SK-N-SH (cell line): ENCODE measurements at regions not wholly inside any gene's neighbourhood (a gene's known extent, or its start where the extent isn't known, plus 50 kb on each side); places are given as distances from the start of the nearest gene placed in this dataset.

Source experiments
- CTCF ChIA-PET: fragments of 300-600, 350-600 bp; formaldehyde crosslinking; extraction: SDS; loops from one replicate; lab custom pipeline; 2021; lab: Yijun Ruan, JAX
- POLR2A ChIA-PET: fragments of 350-600 bp; sonication (Branson Sonifier 250); formaldehyde crosslinking; extraction: SDS; loops from one replicate; lab custom pipeline; 2020; ENCODE audit warnings: antibody characterized with exemption, inconsistent platforms; lab: Yijun Ruan, JAX
- DNase-seq: peaks from one replicate; pipeline ENCODE4 v3.0.0; 2012
- H2AFZ ChIP-seq: fragments of 200-600 bp; sonication (generic); 2 replicates; pipeline ENCODE4 v1.8.1; 2016; ENCODE audit warnings: antibody characterized with exemption, mild to moderate bottlenecking, low read depth
- H3F3A ChIP-seq: fragments of 200-600 bp; sonication (generic); replicated peaks from 2 replicates; pipeline ENCODE3; 2016; ENCODE audit warnings: antibody characterized with exemption, mild to moderate bottlenecking; ENCODE audit not compliant: insufficient read depth
- H3K27ac ChIP-seq, 2 experiments: fragments of 200-500 bp in 1 of 2; fragments of 200-600 bp in 1 of 2; sonication (Bioruptor generic) in 1 of 2; sonication (generic), shearing (Covaris generic) in 1 of 2; 2 replicates each; pipeline versions ENCODE4 v1.5.1 to v1.6.1; 2014 to 2016; ENCODE audit warnings: low read depth in 2 of 2, inconsistent platforms in 1 of 2, low read length in 1 of 2, mild to moderate bottlenecking in 1 of 2, mixed read lengths in 1 of 2
- H3K27me3 ChIP-seq: fragments of 200-600 bp; sonication (generic), shearing (Covaris generic); 2 replicates; pipeline ENCODE4 v1.6.1; 2016; ENCODE audit warnings: mixed run types; ENCODE audit not compliant: insufficient read depth
- H3K36me3 ChIP-seq, 2 experiments: fragments of 200-500 bp in 1 of 2; fragments of 200-600 bp in 1 of 2; sonication (Bioruptor generic) in 1 of 2; sonication (generic) in 1 of 2; replicated peaks in 1 of 2; 2 replicates each; pipeline versions ENCODE3 to v1.5.1; 2014 to 2016; ENCODE audit warnings: low read length in 1 of 2, mild to moderate bottlenecking in 1 of 2; ENCODE audit not compliant: insufficient read depth in 2 of 2, control insufficient read depth in 1 of 2
- H3K4me1 ChIP-seq, 2 experiments: fragments of 200-500 bp in 1 of 2; fragments of 200-600 bp in 1 of 2; sonication (Bioruptor generic) in 1 of 2; sonication (generic), shearing (Covaris generic) in 1 of 2; 2 replicates each; pipeline versions ENCODE4 v1.5.1 to v1.6.1; 2014 to 2016; ENCODE audit warnings: low read depth in 1 of 2, low read length in 1 of 2, mixed run types in 1 of 2; ENCODE audit not compliant: insufficient read depth in 2 of 2, control insufficient read depth in 1 of 2
- H3K4me2 ChIP-seq: fragments of 200-600 bp; sonication (generic), shearing (Covaris generic); 2 replicates; pipeline ENCODE4 v1.6.1; 2017; ENCODE audit warnings: mixed run types
- H3K4me3 ChIP-seq, 2 experiments: fragments of 200-500 bp in 1 of 2; fragments of 200-600 bp in 1 of 2; sonication (Bioruptor generic) in 1 of 2; sonication (generic), shearing (Covaris generic) in 1 of 2; 2 replicates each; pipeline versions ENCODE4 v1.5.1 to v1.8.1; 2014 to 2016; ENCODE audit warnings: low read depth in 2 of 2, inconsistent platforms in 1 of 2, low read length in 1 of 2, mild to moderate bottlenecking in 1 of 2, mixed read lengths in 1 of 2, moderate library complexity in 1 of 2
- H3K79me2 ChIP-seq: fragments of 200-600 bp; sonication (generic); 2 replicates; pipeline ENCODE4 v1.8.1; 2017; ENCODE audit warnings: mild to moderate bottlenecking; ENCODE audit not compliant: insufficient read depth
- H3K9ac ChIP-seq: fragments of 200-600 bp; sonication (generic); 2 replicates; pipeline ENCODE4 v1.6.1; 2017; ENCODE audit warnings: mixed run types
- H3K9me2 ChIP-seq: fragments of 200-600 bp; sonication (generic); 2 replicates; pipeline ENCODE4 v1.6.1; 2017; ENCODE audit warnings: mixed run types
- H3K9me3 ChIP-seq: fragments of 200-600 bp; sonication (generic); 2 replicates; pipeline ENCODE4 v1.6.1; 2017; ENCODE audit warnings: mixed run types, mild to moderate bottlenecking, moderate library complexity
- H4K20me1 ChIP-seq: fragments of 200-600 bp; sonication (generic); 2 replicates; pipeline ENCODE4 v1.6.1; 2017; ENCODE audit warnings: mild to moderate bottlenecking, mixed run types; ENCODE audit not compliant: insufficient read depth
- MXI1 ChIP-seq: IDR thresholded peaks from 2 replicates; pipeline ENCODE4 v1.6.1; 2012; ENCODE audit warnings: mild to moderate bottlenecking, low read depth, low read length, improper control_type of control experiment
- NFIC ChIP-seq: IDR thresholded peaks from 2 replicates; pipeline ENCODE4 v1.4.0; 2012; ENCODE audit warnings: borderline replicate concordance
- NRF1 ChIP-seq: IDR thresholded peaks from 2 replicates; pipeline ENCODE4 v1.6.1; 2012; ENCODE audit warnings: low read depth, mild to moderate bottlenecking, low read length
- POLR2AphosphoS5 ChIP-seq: IDR thresholded peaks from 2 replicates; pipeline ENCODE4 v1.6.1; 2012; ENCODE audit warnings: low read depth, low read length
- RAD21 ChIP-seq: IDR thresholded peaks from 2 replicates; pipeline ENCODE4 v1.6.1; 2012; ENCODE audit warnings: mild to moderate bottlenecking, low read length
- RCOR1 ChIP-seq: fragments of 150-350 bp; IDR thresholded peaks from 2 replicates; pipeline ENCODE4 v1.6.1; 2017; ENCODE audit warnings: antibody characterized with exemption, low read length
- RXRA ChIP-seq: IDR thresholded peaks from 2 replicates; pipeline ENCODE4 v1.4.0; 2012; ENCODE audit warnings: low read depth, mild to moderate bottlenecking, borderline replicate concordance
- TCF12 ChIP-seq: IDR thresholded peaks from 2 replicates; pipeline ENCODE4 v1.4.0; 2012
- TEAD4 ChIP-seq: IDR thresholded peaks from 2 replicates; pipeline ENCODE4 v1.4.0; 2012; ENCODE audit warnings: mild to moderate bottlenecking, borderline replicate concordance; ENCODE audit not compliant: insufficient read depth
- WGBS: methylation state at CpG from one replicate; pipeline ENCODE4 v1.1.6; 2017; ENCODE audit warnings: low lambda C conversion rate; 5-methylcytosine and 5-hydroxymethylcytosine counted together
- TF ChIP-seq, protein P1 (sequence below): IDR thresholded peaks from 2 replicates; pipeline ENCODE4 v1.6.1; 2012; ENCODE audit warnings: mild to moderate bottlenecking, low read depth, low read length, moderate library complexity
- TF ChIP-seq, protein P2 (sequence below): IDR thresholded peaks from 2 replicates; pipeline ENCODE4 v1.4.0; 2012; ENCODE audit warnings: low read depth, borderline replicate concordance
- TF ChIP-seq, protein P3 (sequence below): IDR thresholded peaks from 2 replicates; pipeline ENCODE4 v1.4.0; 2012; ENCODE audit warnings: low read depth, borderline replicate concordance

DNA sequence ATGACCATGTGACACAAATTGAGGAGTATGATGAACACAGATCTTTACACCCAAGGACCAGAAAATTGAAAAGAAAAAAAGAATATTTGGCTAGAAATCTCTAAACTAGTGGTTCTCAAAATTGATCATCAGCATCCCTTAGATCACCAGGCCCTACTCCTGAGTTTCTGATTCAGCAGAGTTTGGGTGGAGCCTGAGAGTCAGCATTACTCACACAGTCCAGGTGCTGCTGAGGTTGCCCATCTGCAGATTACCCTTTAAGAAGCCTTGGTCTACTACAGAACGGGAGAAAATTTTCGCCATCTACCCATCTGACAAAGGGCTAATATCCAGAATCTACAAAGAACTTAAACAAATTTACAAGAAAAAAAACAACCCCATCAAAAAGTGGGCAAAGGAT is 182.8 kb downstream of the MOSPD2 start:
- H3K27me3 ChIP-seq, result no peaks in the 10 kb centered on the region
- H3K4me3 ChIP-seq, result no peak overlapping the region
- H2AFZ ChIP-seq, result no peak overlapping the region
- H3F3A ChIP-seq, result no peaks in the 10 kb centered on the region
- H4K20me1 ChIP-seq, result no peaks in the 10 kb centered on the region
- CTCF ChIA-PET, result no interaction called here
- H3K4me2 ChIP-seq, result no peak overlapping the region
- H3K4me1 ChIP-seq, result no peaks in the 10 kb centered on the region
- DNase-seq, result no peak
- no peaks in the 10 kb centered on the region for H3K36me3 ChIP-seq
- WGBS, result 13% methylated on average over 2 of the region's 2 CpGs
- no peak for TF ChIP-seq POLR2AphosphoS5
- TF ChIP-seq NRF1, result no peak
- TF ChIP-seq, protein P1, sequence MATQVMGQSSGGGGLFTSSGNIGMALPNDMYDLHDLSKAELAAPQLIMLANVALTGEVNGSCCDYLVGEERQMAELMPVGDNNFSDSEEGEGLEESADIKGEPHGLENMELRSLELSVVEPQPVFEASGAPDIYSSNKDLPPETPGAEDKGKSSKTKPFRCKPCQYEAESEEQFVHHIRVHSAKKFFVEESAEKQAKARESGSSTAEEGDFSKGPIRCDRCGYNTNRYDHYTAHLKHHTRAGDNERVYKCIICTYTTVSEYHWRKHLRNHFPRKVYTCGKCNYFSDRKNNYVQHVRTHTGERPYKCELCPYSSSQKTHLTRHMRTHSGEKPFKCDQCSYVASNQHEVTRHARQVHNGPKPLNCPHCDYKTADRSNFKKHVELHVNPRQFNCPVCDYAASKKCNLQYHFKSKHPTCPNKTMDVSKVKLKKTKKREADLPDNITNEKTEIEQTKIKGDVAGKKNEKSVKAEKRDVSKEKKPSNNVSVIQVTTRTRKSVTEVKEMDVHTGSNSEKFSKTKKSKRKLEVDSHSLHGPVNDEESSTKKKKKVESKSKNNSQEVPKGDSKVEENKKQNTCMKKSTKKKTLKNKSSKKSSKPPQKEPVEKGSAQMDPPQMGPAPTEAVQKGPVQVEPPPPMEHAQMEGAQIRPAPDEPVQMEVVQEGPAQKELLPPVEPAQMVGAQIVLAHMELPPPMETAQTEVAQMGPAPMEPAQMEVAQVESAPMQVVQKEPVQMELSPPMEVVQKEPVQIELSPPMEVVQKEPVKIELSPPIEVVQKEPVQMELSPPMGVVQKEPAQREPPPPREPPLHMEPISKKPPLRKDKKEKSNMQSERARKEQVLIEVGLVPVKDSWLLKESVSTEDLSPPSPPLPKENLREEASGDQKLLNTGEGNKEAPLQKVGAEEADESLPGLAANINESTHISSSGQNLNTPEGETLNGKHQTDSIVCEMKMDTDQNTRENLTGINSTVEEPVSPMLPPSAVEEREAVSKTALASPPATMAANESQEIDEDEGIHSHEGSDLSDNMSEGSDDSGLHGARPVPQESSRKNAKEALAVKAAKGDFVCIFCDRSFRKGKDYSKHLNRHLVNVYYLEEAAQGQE, result no peak
- no peak for TF ChIP-seq RCOR1
- TF ChIP-seq, protein P2, sequence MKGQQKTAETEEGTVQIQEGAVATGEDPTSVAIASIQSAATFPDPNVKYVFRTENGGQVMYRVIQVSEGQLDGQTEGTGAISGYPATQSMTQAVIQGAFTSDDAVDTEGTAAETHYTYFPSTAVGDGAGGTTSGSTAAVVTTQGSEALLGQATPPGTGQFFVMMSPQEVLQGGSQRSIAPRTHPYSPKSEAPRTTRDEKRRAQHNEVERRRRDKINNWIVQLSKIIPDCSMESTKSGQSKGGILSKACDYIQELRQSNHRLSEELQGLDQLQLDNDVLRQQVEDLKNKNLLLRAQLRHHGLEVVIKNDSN, result no peak
- no peak for TF ChIP-seq MXI1
- no peak for TF ChIP-seq RAD21
- TF ChIP-seq NFIC, result no peak
- TF ChIP-seq TCF12, result no peak
- no peak for TF ChIP-seq RXRA
- TF ChIP-seq, all 33 proteins: peak for 0
- H3K9me2 ChIP-seq, result no peaks in the 10 kb centered on the region
- H3K79me2 ChIP-seq, result no peaks in the 10 kb centered on the region
- POLR2A ChIA-PET, result no interaction called here
- H3K27ac ChIP-seq, result no peak overlapping the region
- no peak overlapping the region for H3K9ac ChIP-seq
- H3K9me3 ChIP-seq, result no peaks in the 10 kb centered on the region

DNA sequence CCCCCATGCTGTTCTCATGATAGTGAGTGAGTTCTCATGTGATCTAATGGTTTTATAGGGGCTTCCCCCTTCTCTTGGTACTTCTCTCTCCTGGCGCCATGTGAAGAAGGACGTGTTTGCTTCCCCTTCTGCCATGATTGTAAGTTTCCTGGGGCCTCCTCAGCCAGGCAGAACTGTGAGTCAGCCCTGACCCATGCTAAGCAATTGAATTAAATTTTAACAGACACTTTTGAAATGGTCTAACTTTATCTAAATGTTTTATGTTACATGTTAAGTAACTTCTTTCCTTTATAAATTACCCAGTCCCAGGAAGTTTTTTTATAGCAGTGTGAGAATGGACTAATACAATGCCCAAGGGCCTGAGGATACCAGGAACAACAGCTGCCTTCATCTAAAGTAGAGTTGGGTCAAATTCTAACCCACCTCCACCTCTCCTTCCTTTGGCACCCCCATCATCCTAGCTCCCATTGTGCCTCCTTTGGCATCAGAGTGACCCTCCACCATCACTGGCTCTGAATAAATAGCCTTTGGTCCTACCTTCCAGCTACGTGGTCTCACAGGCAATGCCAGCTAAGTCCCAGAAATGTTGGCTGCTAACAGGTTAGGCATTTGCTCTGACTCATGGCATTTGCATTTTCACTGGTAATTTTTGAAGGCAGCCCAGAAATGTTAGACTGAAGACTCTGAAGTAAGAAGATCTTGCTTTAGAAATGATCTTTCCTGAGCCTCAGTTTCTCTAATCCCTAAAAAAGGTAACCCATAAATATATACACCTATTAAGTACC is 182.1 kb downstream of the MOSPD2 start:
- no peaks in the 10 kb centered on the region for H3K79me2 ChIP-seq
- no peaks in the 10 kb centered on the region for H4K20me1 ChIP-seq
- ChIA-PET POLR2A (no interaction called here), CTCF (no interaction called here)
- H2AFZ ChIP-seq, result no peak overlapping the region
- WGBS, result 14% methylated on average over 3 of the region's 3 CpGs
- no peaks in the 10 kb centered on the region for H3K9me2 ChIP-seq
- no peak for DNase-seq
- no peak overlapping the region for H3K9ac ChIP-seq
- H3K4me1 ChIP-seq, result no peaks in the 10 kb centered on the region
- H3K27me3 ChIP-seq, result no peaks in the 10 kb centered on the region
- no peaks in the 10 kb centered on the region for H3F3A ChIP-seq
- H3K27ac ChIP-seq, result no peak overlapping the region
- H3K9me3 ChIP-seq, result no peaks in the 10 kb centered on the region
- no peak overlapping the region for H3K4me3 ChIP-seq
- no peaks in the 10 kb centered on the region for H3K36me3 ChIP-seq
- no peak for TF ChIP-seq TEAD4
- TF ChIP-seq, protein P3, sequence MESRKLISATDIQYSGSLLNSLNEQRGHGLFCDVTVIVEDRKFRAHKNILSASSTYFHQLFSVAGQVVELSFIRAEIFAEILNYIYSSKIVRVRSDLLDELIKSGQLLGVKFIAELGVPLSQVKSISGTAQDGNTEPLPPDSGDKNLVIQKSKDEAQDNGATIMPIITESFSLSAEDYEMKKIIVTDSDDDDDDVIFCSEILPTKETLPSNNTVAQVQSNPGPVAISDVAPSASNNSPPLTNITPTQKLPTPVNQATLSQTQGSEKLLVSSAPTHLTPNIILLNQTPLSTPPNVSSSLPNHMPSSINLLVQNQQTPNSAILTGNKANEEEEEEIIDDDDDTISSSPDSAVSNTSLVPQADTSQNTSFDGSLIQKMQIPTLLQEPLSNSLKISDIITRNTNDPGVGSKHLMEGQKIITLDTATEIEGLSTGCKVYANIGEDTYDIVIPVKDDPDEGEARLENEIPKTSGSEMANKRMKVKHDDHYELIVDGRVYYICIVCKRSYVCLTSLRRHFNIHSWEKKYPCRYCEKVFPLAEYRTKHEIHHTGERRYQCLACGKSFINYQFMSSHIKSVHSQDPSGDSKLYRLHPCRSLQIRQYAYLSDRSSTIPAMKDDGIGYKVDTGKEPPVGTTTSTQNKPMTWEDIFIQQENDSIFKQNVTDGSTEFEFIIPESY, result no peak
- H3K4me2 ChIP-seq, result no peak overlapping the region
